ENCODE measurements at regions not wholly inside any gene's neighbourhood (a gene's known extent, or its start where the extent isn't known, plus 50 kb on each side); places are given as distances from the start of the nearest gene placed in this dataset.

GRCh38 chr1:222284466-222284865, 263.4 kb downstream of the HHIPL2 start:
- no peak overlapping the region for H3K4me3 ChIP-seq (IDR thresholded peaks at IDR 0.05; ENCODE audit: insufficient read depth, low read depth, low read length)
- no peak overlapping the region for H3K4me2 ChIP-seq
- H3K79me2 ChIP-seq (ENCODE audit: insufficient read depth, low read depth), result no peaks in the 10 kb centered on the region
- H3K4me1 ChIP-seq (ENCODE audit: low read depth, poor library complexity, severe bottlenecking), result no peaks in the 10 kb centered on the region
- no peaks in the 10 kb centered on the region for H3K36me3 ChIP-seq (ENCODE audit: insufficient read depth)
- no peaks in the 10 kb centered on the region for H4K20me1 ChIP-seq (ENCODE audit: insufficient read depth)
- H2AFZ ChIP-seq (ENCODE audit: low read depth), result no peak overlapping the region
- no peak overlapping the region for H3K9ac ChIP-seq
- no peaks in the 10 kb centered on the region for H3K27me3 ChIP-seq (ENCODE audit: insufficient read depth, low read depth)
- TF ChIP-seq, protein P1, sequence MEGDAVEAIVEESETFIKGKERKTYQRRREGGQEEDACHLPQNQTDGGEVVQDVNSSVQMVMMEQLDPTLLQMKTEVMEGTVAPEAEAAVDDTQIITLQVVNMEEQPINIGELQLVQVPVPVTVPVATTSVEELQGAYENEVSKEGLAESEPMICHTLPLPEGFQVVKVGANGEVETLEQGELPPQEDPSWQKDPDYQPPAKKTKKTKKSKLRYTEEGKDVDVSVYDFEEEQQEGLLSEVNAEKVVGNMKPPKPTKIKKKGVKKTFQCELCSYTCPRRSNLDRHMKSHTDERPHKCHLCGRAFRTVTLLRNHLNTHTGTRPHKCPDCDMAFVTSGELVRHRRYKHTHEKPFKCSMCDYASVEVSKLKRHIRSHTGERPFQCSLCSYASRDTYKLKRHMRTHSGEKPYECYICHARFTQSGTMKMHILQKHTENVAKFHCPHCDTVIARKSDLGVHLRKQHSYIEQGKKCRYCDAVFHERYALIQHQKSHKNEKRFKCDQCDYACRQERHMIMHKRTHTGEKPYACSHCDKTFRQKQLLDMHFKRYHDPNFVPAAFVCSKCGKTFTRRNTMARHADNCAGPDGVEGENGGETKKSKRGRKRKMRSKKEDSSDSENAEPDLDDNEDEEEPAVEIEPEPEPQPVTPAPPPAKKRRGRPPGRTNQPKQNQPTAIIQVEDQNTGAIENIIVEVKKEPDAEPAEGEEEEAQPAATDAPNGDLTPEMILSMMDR (conservative IDR thresholded peaks at IDR 0.05; ENCODE audit: low read depth, low read length), result no peak
- no peak overlapping the region for H3K27ac ChIP-seq

- no peaks in the 10 kb centered on the region for H3K36me3 ChIP-seq (ENCODE audit: insufficient read depth)
- no peak overlapping the region for H2AFZ ChIP-seq (ENCODE audit: low read depth)
- no peaks in the 10 kb centered on the region for H4K20me1 ChIP-seq (ENCODE audit: insufficient read depth)
- H3K9ac ChIP-seq, result no peak overlapping the region
- H3K4me1 ChIP-seq (ENCODE audit: low read depth, poor library complexity, severe bottlenecking), result no peaks in the 10 kb centered on the region
- no peak overlapping the region for H3K4me3 ChIP-seq (IDR thresholded peaks at IDR 0.05; ENCODE audit: insufficient read depth, low read depth, low read length)
- no peak overlapping the region for H3K27ac ChIP-seq
- H3K79me2 ChIP-seq (ENCODE audit: insufficient read depth, low read depth), result no peaks in the 10 kb centered on the region
- no peak overlapping the region for H3K4me2 ChIP-seq
- H3K27me3 ChIP-seq (ENCODE audit: insufficient read depth, low read depth), result no peaks in the 10 kb centered on the region
- TF ChIP-seq, protein P1 (conservative IDR thresholded peaks at IDR 0.05; ENCODE audit: low read depth, low read length), result no peak
Measured at GRCh38 chr1:222283147-222283768, 264.6 kb downstream of the HHIPL2 start.

DNA sequence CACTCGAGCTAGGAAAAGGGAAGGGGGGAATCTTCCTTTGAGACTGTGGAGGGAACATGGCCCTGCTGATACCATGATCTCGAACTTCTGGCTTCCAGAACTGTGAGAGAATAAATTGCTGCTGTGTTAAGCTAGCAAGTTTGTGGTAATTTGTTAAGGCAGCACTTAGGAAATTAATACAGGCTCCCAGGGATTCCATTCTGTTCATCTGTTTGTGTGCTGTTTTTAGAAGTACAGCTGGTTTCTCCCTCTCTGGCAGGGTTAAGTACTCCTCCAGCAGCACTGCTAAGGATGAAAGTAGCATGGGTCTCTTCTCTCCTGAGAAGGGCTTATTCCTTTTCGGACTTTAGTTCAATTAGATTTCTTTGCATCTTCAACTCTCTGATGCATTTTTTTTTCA, 268.3 kb downstream of the HHIPL2 start:
- H3K9ac ChIP-seq, result no peak overlapping the region
- H3K4me1 ChIP-seq (ENCODE audit: low read depth, poor library complexity, severe bottlenecking), result no peaks in the 10 kb centered on the region
- H3K4me2 ChIP-seq, result no peak overlapping the region
- no peak overlapping the region for H3K4me3 ChIP-seq (IDR thresholded peaks at IDR 0.05; ENCODE audit: insufficient read depth, low read depth, low read length)
- no peak overlapping the region for H2AFZ ChIP-seq (ENCODE audit: low read depth)
- no peaks in the 10 kb centered on the region for H3K27me3 ChIP-seq (ENCODE audit: insufficient read depth, low read depth)
- no peak overlapping the region for H3K27ac ChIP-seq
- H3K36me3 ChIP-seq (ENCODE audit: insufficient read depth), result no peaks in the 10 kb centered on the region
- TF ChIP-seq, protein P1 (conservative IDR thresholded peaks at IDR 0.05; ENCODE audit: low read depth, low read length), result no peak
- no peaks in the 10 kb centered on the region for H4K20me1 ChIP-seq (ENCODE audit: insufficient read depth)
- no peaks in the 10 kb centered on the region for H3K79me2 ChIP-seq (ENCODE audit: insufficient read depth, low read depth)

DNA sequence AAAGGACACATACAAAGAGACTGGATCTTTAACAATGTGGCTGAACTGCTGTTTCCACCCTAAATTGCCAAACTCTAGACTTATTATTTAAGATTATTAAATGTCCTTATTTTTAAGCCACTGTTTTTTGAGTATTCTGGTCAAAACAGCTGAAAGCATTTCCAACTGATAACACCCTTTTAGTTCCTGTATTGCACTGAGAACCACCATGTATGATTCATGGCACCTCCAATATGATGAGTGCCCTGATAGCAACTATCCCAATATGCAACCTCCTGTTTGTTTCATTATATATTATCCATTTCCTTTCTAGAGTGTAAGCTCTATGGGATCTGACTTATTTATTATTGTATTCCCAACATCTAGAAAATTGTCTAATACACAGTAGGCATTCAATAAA, 269.4 kb downstream of the HHIPL2 start:
- Histone ChIP-seq H3K27me3 (ENCODE audit: insufficient read depth, low read depth) (no peaks in the 10 kb centered on the region), H3K4me1 (ENCODE audit: low read depth, poor library complexity, severe bottlenecking) (no peaks in the 10 kb centered on the region), H2AFZ (ENCODE audit: low read depth) (no peak overlapping the region), H3K4me3 (IDR thresholded peaks at IDR 0.05; ENCODE audit: insufficient read depth, low read depth, low read length) (no peak overlapping the region), H3K9ac (no peak overlapping the region), H3K27ac (no peak overlapping the region), H3K4me2 (no peak overlapping the region), H4K20me1 (ENCODE audit: insufficient read depth) (no peaks in the 10 kb centered on the region), H3K79me2 (ENCODE audit: insufficient read depth, low read depth) (no peaks in the 10 kb centered on the region), H3K36me3 (ENCODE audit: insufficient read depth) (no peaks in the 10 kb centered on the region)
- TF ChIP-seq, protein P1 (conservative IDR thresholded peaks at IDR 0.05; ENCODE audit: low read depth, low read length), result no peak

Data from KMS-11 (cell line).